ENCODE measurements at regions not wholly inside any gene's neighbourhood (a gene's known extent, or its start where the extent isn't known, plus 50 kb on each side); places are given as distances from the start of the nearest gene placed in this dataset.

- no peak for TF ChIP-seq CTCF (IDR thresholded peaks at IDR 0.05 in 2 of 3, conservative IDR thresholded peaks at IDR 0.05 in 1 of 3; ENCODE audit: insufficient read depth in 2 of 3, low read depth in 1 of 3, low read length in 3 of 3)
- TF ChIP-seq EP300 (IDR thresholded peaks at IDR 0.05; ENCODE audit: low read length): no peak
- no peak for TF ChIP-seq JUND (IDR thresholded peaks at IDR 0.05; ENCODE audit: borderline replicate concordance, low read depth, low read length)
- no peak for TF ChIP-seq JUND (tag; IDR thresholded peaks at IDR 0.05; ENCODE audit: borderline replicate concordance, low read depth, low read length)
- no peak for TF ChIP-seq ZC3H4 (CRISPR knock-in tag; IDR thresholded peaks at IDR 0.05; ENCODE audit: borderline replicate concordance)
- TF ChIP-seq ZNF134 (CRISPR knock-in tag; conservative IDR thresholded peaks at IDR 0.05): no peak
- no peak for TF ChIP-seq GMEB1 (CRISPR knock-in tag; IDR thresholded peaks at IDR 0.05)
- no peak for TF ChIP-seq MYNN (IDR thresholded peaks at IDR 0.05)
- no peak for TF ChIP-seq MYNN (CRISPR knock-in tag; IDR thresholded peaks at IDR 0.05)
- TF ChIP-seq ZNF121 (CRISPR knock-in tag; conservative IDR thresholded peaks at IDR 0.05): no peak
- no peak for TF ChIP-seq ZNF224 (CRISPR knock-in tag; IDR thresholded peaks at IDR 0.05)
- no peak for TF ChIP-seq ATF2 (CRISPR knock-in tag; IDR thresholded peaks at IDR 0.05)
- TF ChIP-seq ATF1 (CRISPR knock-in tag; IDR thresholded peaks at IDR 0.05): no peak
- no peak for TF ChIP-seq ATF1 (tag; IDR thresholded peaks at IDR 0.05)
Measured at GRCh38 chr7:65809259-65809981, 63.5 kb upstream of the VKORC1L1 start.

All from K562 (cell line).